NCI-H2107 treated with DMSO at 0.1 percent for 48 hours (cell line): ENCODE measurements at regions not wholly inside any gene's neighbourhood (a gene's known extent, or its start where the extent isn't known, plus 50 kb on each side); places are given as distances from the start of the nearest gene placed in this dataset.
A peak's percentile ranks its signal among the peaks of the same experiment; 100 is the strongest.
"Not testable (repeated sequence)": the region's sequence is repeated elsewhere in the genome, so short reads cannot be mapped to it uniquely, and the experiment has no call there.

Experiments
- DNase-seq: peaks from one replicate; lab custom pipeline; 2025; ENCODE audit not compliant: unreplicated experiment; lab: John Stamatoyannopoulos, UW

DNA sequence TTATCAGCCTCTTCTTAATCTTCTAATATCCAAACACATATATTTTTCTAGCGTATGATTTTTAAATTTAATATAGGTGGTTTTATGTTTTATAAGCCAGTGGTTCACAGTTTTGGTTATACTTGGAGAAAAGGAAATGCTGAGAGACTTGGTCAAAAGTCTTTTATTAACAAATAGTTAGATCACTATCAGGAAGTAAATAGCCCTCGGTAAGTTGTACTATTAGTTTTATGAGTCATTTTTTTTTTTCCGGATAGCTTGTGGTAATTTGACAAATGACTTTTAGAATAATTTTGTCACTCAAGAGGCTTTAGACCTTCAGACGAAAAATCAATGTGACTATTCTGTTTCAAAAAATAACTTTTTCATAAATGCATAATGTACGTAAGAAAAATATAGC is 232.2 kb upstream of the ROBO1 start:
- DNase-seq: no peak

DNA sequence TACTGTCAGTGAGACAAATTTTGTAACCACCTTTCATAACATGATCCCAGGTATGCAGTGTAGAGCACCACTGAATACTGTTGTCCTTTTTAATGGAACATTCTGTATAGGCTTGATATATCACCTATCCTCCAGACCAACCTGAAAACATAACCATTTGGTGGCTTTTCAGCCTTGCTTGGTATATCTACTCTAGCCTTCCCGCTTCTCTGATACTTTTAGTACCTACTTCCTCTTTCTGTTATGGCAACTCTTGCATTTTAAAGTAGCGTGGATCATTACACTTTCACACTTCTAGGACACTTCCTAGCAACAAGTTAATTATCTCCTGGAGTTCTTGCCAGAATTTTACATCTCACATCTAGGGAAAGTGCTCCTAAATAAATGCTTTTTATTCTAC is 226.6 kb upstream of the ROBO1 start:
- no peak for DNase-seq

DNA sequence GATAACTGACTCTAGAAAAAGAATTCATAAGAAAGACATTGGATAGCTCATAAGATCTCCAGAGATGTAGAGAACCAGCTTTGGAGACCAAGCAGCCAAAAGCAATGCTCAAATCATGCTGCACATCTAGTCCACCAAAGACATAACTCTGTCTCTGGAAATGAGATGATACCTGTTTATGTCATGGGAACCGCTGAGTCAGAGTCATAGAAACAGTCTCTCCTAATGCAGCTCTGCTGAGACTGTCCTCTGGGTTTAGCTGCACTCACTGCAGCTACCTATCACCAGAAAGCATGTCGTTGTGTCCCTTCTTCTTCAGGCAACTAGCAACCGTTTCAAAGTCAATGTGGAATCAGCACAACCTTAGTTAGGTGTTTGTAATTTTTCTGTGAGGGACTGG is 218.5 kb upstream of the ROBO1 start:
- DNase-seq: no peak

DNA sequence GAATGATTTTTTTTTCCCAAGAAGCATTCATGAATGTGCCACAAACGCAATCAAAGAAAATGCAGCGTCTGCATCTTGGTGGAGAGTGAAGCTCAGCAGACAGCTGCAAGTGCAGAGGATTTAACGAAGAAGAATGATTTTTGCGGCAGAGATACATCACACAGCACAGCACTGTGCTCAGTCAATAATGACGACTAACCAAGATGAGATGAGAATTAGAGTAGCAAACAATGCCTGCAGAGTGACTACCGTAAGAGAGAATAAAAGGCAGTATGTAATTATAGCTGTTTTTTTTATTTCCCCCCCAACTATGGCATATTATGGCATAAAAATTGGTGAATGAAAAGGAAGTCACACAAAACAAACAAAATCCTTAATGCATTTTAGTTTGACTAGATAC is 218.0 kb upstream of the ROBO1 start:
- DNase-seq: no peak

DNA sequence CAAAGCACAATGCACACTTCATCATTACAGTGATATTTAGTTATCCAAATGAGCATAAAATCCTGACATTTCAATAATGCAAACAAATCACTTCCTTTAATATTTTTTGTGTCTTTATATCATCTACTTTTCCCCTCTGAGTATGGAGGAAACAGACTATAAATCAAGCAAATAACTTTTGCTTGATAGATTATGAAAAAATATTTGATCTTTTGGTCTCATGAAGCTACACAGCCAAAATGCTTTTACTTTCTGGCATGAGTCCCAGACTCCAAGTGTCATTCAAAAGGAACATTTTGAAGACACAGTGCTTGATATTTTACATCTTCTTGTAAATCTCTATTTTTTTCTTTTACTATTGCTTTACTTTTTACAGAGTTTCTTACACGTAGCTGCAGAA is 215.3 kb upstream of the ROBO1 start:
- DNase-seq: no peak

DNA sequence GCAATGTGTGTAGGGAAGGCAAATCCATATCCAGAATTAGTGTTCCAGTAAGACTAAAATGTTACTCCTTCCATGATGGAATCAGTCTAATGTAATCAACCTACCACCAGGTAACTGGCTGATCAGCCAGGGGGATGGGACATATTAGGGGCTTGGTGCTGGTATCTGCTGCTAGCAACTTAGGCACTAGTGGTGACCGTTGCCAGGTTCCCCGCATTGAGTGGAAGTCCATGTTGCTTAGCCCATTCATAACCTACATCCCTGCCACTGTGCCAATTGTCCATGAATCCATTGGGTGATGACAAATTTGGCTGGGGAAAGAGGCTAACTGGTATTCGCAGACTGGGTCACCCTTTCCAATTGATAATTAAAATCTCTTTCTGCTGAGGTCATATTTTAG is 212.2 kb upstream of the ROBO1 start:
- no peak for DNase-seq

DNA sequence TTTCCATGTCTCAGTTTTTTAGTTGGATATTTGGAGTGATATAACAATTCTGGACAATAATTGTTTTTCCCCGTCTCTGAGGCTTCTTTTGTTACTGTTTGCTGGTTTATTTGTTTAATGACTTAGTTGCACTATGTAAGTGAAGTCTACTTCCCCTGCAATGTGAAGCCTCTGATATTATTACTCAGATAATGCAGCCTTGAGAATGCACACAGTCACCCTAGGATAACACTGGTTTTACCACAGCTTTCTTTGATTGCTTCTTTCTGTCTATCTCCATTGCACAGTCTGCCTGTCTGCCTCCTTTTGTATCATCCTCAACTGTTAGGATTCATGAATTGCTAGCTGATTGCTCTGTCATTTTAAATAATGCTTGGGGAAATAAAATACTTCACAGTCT is 208.7 kb upstream of the ROBO1 start:
- peak; percentile 31 for DNase-seq

DNA sequence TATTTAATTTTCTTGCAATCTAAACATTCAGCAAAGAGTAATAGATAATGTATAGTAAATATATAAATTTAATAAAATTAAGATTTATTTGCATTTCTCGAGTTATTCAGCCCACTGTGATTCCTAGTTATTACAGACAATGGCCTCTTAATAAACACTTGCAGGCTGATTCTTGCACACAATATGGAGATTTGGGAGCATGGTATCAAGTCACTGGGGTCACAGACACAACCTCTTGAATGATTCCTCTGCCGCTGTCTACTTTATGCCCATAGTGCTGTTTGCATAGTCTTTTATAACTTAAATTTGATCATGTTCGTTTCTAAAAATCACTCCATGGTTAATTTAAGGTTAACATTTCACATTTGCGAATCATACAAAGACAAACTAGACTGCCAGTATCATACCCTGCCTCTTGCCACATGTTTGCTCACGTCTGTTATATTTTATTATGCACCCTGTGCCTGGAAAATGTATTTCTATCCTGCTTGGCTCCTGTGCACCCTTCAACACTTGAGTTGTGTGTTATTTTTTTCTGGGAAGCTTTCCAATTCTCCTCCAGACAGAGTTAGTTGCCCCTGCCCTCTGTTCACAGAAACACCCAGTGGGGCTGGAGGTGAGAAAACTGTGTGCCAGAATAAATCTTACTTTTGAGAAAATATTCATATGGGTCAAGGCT is 206.3 kb upstream of the ROBO1 start:
- no peak for DNase-seq

DNA sequence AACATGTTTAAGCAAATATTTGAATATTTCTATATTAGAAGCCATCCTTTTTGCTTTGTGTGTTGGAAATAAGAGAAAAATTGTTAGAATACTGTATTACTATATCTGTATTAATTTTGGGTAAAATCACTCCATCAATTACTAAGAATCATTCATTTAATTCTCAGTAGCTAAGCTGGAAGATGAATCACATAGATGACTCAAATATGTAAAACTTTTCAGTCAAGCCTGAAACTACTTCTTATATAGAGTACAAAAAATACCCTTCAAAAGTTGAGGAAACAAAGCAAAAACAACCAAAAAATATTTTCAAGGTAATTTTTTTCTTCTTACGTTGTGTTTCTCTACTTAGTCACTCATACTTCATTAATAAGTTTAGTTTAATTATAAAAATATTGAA is 205.7 kb upstream of the ROBO1 start:
- no peak for DNase-seq

DNA sequence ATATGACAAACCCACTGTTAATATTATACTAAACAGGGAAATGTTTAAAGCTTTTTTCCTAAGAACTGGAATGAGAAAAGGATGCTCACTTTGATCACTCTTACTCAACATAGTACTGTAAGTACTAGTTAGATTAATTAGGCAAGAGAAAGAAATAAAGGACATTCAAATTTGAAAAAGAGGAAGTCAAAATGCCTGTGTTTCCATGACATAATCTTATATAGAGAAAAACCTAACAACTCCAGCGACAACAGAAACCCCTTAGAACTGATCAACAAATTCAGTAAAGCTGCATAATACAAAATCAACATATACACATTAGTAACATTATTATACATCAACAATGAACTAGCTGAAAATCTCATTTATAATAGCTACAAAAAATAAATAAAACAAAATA is 200.6 kb upstream of the ROBO1 start:
- no peak for DNase-seq

DNA sequence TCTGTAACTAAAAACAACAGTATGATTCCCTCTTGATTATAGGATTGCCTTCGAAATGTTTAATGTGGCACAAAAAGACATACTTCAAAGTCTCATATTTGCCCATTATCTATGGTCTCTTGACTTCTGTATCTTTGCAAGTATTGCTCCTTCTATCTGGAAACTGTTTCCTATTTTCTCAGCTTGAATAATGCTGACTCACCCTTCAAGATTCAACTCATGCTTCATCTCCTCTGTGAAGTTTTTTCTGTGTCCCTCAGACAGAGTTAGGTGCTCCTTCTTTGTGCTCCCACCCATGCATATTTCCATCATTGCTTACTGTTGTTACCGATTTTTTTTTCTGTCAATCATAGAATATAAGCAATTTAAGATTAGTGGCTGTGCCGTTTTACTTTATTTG is 192.8 kb upstream of the ROBO1 start:
- DNase-seq: no peak

DNA sequence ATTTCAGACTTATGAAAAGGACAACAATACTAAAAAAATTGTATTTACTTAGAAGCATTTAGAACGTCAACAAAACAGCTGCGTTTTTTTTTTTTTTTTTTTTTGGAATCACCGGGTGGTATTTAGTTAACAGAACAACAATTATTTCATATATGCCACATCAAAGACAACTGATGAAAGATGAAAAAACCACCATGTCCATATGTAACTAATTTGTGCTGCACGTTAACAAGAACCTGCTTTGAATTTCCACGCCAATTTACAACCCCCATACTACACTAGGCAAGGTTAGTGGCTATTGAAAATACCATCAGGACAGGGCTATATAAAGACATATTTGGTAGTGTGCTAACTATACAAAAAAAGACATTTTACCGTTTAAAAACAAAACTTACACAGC is 189.3 kb upstream of the ROBO1 start:
- no peak for DNase-seq

DNA sequence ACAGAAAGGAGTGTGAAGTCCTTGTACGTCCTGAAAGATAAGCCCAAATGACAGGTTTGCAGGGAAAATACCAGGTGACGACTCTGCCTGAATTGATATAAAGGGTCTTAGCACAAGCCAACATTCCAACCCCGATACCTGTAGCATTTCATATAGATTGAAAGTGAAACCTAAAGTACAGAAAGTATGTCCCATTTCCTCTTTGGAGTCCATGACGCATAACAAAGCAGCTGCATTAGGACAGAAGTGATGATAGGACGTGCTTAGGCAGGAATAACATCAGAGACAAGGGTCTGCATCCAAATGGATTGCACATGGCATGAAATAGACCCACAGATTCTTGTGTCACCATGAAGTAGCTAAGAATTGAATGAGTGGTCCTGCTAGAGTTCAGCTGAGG is 187.0 kb upstream of the ROBO1 start:
- DNase-seq: no peak

DNA sequence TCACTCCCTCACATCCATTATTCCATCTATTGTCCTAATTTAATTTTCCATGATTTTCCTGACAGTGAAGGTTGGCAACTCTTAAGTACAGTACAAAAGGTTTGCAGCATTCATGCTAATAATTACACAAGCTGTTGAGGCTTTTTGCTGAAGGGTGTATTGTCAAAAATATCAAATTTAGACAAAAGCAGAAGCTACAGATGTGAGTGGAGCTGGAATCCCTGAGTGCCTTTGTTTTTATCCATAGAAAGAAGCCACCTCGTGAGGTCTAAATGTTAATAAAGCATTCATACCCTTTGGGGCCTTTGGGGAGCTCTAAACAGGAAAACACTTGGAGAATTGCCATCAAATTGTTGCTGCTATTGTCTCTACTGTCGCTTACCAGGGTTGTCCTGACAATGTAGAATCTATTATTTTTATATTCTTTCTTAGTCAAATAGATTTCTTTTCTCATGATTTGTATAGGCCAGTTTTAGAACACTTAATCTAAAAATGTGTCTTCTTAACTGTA is 185.8 kb upstream of the ROBO1 start:
- DNase-seq: peak; percentile 51

DNA sequence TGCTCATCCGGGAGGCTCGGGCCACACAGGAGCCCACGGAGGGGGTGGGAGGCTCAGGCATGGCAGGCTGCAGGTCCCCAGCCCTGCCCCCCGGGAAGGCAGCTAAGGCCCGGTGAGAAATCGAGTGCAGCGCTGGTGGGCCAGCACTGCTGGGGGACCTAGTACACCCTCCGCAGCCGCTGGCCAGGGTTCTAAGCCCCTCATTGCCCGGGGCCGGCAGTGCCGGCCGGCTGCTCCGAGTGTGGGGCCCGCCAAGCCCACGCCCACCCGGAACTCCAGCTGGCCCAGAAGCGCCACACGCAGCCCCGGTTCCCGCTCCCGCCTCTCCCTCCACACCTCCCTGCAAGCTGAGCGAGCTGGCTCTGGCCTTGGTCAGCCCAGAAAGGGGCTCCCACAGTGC is 183.6 kb upstream of the ROBO1 start:
- not testable (repeated sequence) for DNase-seq

DNA sequence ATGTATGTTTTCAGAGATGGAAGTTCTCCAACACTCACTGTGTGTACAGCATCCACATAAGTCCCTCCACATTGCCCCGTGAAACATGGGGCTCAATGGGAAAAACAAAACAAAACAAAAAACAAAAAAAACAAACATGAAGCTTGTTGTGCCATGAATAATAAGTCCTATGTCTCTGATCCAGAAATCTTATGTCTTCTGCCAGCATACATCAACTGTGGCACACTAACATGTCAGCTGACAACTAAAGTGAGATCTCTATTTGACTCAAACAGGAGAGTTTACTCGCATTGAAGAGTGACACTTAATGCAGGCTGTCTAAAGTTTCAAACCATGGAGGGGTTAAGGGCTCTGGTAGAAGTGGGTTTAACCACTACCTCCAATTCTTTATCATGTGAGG is 180.2 kb upstream of the ROBO1 start:
- DNase-seq: no peak

DNA sequence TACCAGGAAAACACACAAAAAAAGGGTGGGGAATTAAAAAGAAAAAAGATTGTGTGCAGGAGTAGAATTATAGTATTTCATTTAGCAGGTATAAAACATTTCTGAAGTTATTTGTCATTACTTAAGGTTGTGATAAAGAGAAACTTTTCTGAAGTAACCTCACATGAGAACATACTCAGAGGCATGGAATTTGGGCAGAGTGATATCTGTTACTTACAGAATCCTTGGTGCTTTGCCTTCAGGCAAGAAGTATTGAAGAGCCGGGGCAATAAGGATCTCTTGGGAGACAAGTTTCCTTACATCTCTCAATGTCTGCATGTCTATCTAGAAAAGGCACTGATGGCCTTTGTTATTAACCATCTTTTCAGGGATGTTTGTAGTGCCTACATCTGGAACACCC is 179.7 kb upstream of the ROBO1 start:
- DNase-seq: no peak

DNA sequence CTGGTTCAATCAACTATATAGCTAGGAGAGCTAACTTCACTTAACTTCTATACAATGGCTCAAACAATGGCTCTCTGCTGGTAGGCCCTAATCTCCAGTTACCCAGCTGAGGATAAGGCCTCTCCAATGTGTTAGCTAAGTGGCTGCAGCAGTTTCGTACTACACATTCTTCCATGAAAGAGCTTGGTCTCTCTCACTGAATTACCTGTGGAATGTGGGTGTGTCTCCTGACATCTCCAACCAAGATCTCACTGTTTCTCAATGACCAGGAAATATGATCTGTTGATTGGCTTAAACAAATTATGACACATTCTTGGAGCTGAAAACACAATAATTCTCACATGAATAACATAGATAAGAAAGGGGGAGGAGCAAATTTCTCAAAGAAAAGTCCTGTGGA is 169.8 kb upstream of the ROBO1 start:
- no peak for DNase-seq

DNA sequence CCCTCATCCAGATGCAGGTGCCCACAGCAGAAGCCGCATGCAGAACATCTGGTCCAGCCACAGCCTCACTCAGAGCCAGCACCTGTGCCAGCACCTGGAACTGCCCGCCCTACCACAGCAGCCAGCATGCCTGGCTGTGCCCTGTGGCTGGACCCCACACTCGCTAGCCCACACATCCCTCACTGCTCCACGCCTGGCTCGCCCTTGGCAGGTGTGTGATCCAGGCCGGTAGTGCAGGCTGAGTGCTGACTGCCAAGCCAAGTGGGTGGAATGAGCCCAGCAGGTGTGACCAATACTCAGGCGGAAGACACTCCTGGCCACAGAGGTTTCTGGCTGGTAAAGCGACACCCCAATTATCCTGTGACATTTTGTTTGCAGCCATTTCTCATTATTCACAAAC is 162.4 kb upstream of the ROBO1 start:
- no peak for DNase-seq

DNA sequence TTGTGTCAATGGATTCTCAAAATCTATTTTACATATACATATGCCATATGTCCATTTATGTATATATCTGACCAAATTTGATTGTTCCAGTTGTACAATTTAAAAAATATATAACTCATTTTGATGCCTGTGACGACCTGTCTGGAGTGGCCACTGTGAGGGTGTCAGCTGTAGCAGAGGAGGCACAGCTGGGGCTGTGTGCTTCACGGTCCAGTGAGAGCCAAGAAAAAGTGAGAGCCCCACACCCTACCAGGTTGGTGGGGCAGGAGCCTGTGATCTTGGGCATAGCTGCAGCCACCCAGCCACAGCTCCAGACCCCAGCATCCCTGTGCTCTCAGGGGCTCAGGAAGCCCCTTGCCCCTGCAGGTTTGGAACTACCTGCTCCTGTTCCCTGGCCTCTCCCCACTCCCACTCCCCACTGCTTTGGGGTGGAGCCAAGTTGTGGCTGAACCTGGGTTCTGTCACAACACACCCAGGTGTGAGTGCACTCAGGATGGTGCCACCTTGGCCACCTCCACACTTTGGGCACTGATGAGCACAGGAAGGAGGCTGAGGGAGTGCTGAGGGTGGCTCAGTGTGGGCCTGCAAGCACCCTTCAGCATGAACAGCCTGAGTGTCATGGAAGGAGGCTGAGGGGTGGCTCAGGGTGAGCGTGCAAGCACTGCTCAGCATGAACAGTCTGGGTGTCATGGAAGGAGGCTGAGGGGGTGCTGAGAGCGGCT is 161.1 kb upstream of the ROBO1 start:
- DNase-seq: no peak

DNA sequence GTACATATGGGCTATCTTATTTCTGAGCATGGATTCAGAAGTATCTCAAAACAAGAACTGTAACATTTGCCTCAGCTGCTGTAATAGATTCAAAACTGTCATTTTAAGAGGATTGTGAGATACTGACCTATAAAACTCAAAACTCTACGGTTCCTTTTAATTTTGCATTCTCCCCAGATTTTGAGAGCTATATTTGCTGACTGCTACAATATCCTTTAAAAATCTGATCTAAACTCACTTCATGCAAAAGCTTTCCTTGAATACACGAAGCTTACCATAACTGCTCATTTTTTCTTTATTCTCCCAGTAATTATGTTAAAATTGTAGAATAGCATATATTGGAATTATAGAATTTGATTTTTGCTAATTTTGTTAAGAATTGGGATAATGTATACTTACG is 158.7 kb upstream of the ROBO1 start:
- DNase-seq: no peak

DNA sequence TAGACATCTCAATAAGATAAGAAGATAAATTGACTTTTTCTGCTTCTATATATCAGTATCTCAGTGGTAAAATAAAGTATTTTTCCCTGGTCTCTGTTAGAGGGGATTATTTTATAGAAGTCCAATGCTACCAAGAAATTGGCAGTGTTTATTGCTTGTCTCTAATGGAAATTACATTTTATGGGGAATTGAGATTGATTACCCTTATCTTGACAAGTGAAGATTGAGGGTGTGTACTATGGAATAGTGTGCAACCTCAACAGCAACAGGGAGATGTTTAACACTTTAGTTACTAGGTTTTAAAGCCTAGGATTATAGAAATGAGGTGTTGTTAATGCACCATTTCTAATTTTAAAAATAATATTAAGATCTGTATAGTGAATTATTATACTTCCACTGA is 154.8 kb upstream of the ROBO1 start:
- DNase-seq: no peak

DNA sequence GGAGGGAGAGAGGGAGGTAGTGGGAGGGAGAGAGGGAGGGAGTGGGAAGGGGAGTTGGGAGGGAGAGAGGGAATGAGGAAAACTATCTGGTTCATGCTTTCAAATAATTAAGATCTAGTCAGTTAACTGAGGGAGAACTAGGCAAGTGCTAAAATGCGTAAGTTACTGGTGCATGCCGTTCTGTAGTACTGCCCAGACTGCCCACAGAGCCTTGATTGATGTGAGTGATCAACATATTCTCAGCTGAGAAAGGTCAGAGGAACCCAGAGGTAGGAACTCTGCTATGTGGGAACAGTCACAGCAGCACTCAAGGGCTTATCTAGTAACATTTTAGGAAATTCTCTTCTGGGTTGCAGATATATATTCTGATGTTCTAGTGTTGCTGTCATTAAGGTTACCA is 149.8 kb upstream of the ROBO1 start:
- no peak for DNase-seq
